ENCODE measurements at regions not wholly inside any gene's neighbourhood (a gene's known extent, or its start where the extent isn't known, plus 50 kb on each side); places are given as distances from the start of the nearest gene placed in this dataset.
"Not testable (repeated sequence)": the region's sequence is repeated elsewhere in the genome, so short reads cannot be mapped to it uniquely, and the experiment has no call there.

GRCh38 chr20:58575776-58576602 lies 60.8 kb upstream of the APCDD1L start:
- no peaks in the 10 kb centered on the region for H3K36me3 ChIP-seq
- H3K9me3 ChIP-seq, result no peaks in the 10 kb centered on the region
- intact Hi-C loops (cut with DNase I), result no loop called here
- no peak for DNase-seq
- H3K4me3 ChIP-seq, result no peak overlapping the region
- 91 to 94% methylated on average over 9 to 15 of the region's 24 CpGs for WGBS, 2 donors
- peaks cover 0 to 31% (median 0%) of the 10 kb centered on the region in 4 donors for H3K27me3 ChIP-seq
- no peak overlapping the region for H3K27ac ChIP-seq
- H3K4me1 ChIP-seq, result no peaks in the 10 kb centered on the region
- TF ChIP-seq CTCF (IDR thresholded peaks at IDR 0.05) (no peak), POLR2A (IDR thresholded peaks at IDR 0.05) (no peak)

- no peak overlapping the region for H3K4me3 ChIP-seq
- H3K27ac ChIP-seq, result no peak overlapping the region
- 25 to 30% methylated on average over 1 of the region's 1 CpG for WGBS, 2 donors
- no peaks in the 10 kb centered on the region for H3K9me3 ChIP-seq
- H3K27me3 ChIP-seq, result peaks cover 0 to 35% (median 0%) of the 10 kb centered on the region in 4 donors
- peaks cover 0 to 9% (median 0%) of the 10 kb centered on the region in 3 donors for H3K4me1 ChIP-seq
- no peaks in the 10 kb centered on the region for H3K36me3 ChIP-seq
- DNase-seq, result no peak
- no peak for TF ChIP-seq POLR2A (IDR thresholded peaks at IDR 0.05)
- TF ChIP-seq CTCF (IDR thresholded peaks at IDR 0.05), result no peak
- intact Hi-C loops (cut with DNase I), result no loop called here
Observed at GRCh38 chr20:58574469-58574868, 59.3 kb upstream of the APCDD1L start.

GRCh38 chr20:58573986-58574385 lies 58.8 kb upstream of the APCDD1L start:
- intact Hi-C loops (cut with DNase I), result no loop called here
- 85 to 86% methylated on average over 2 to 3 of the region's 4 CpGs for WGBS, 2 donors
- Histone ChIP-seq H3K36me3 (no peaks in the 10 kb centered on the region), H3K4me3 (no peak overlapping the region), H3K4me1 (peaks cover 0 to 11% (median 0%) of the 10 kb centered on the region in 3 donors), H3K27ac (no peak overlapping the region), H3K27me3 (peaks cover 0 to 39% (median 0%) of the 10 kb centered on the region in 4 donors), H3K9me3 (no peaks in the 10 kb centered on the region)
- DNase-seq, result no peak
- TF ChIP-seq POLR2A (IDR thresholded peaks at IDR 0.05), result no peak

- WGBS, 2 donors, result 59 to 65% methylated on average over 7 to 8 of the region's 9 CpGs
Observed at GRCh38 chr20:58573257-58573656, 58.1 kb upstream of the APCDD1L start.

GRCh38 chr20:58572428-58572763 lies 57.2 kb upstream of the APCDD1L start:
- H3K27ac ChIP-seq, result not testable (repeated sequence)
- 72 to 77% methylated on average over 4 of the region's 4 CpGs for WGBS, 2 donors

More at GRCh38 chr20:58573257-58573656, 58.1 kb upstream of the APCDD1L start:
- no peaks in the 10 kb centered on the region for H3K36me3 ChIP-seq
- H3K4me1 ChIP-seq, result peaks cover 0 to 11% (median 0%) of the 10 kb centered on the region in 3 donors
- H3K9me3 ChIP-seq, result no peaks in the 10 kb centered on the region
- DNase-seq, result no peak
- TF ChIP-seq CTCF (IDR thresholded peaks at IDR 0.05) (no peak), POLR2A (IDR thresholded peaks at IDR 0.05) (no peak)
- no peak overlapping the region for H3K27ac ChIP-seq
- H3K27me3 ChIP-seq, result peaks cover 0 to 41% (median 0%) of the 10 kb centered on the region in 4 donors
- H3K4me3 ChIP-seq, result no peak overlapping the region
- intact Hi-C loops (cut with DNase I), result no loop called here

GRCh38 chr20:58571693-58572427 lies 56.7 kb upstream of the APCDD1L start:
- 63 to 75% methylated on average over 16 of the region's 16 CpGs for WGBS, 2 donors
- TF ChIP-seq CTCF (IDR thresholded peaks at IDR 0.05) (no peak), POLR2A (IDR thresholded peaks at IDR 0.05) (no peak)

More at GRCh38 chr20:58572428-58572763, 57.2 kb upstream of the APCDD1L start:
- H3K36me3 ChIP-seq; intact Hi-C loops (cut with DNase I); DNase-seq; H3K9me3 ChIP-seq; H3K4me3 ChIP-seq: not testable (repeated sequence)
- Histone ChIP-seq H3K27me3 (peaks cover 0 to 37% (median 0%) of the 10 kb centered on the region in 4 donors), H3K4me1 (peaks cover 0 to 11% (median 0%) of the 10 kb centered on the region in 3 donors)

More at GRCh38 chr20:58571693-58572427, 56.7 kb upstream of the APCDD1L start:
- intact Hi-C loops (cut with DNase I), result no loop called here
- peaks cover 0 to 11% (median 0%) of the 10 kb centered on the region in 3 donors for H3K4me1 ChIP-seq
- H3K27ac ChIP-seq, result no peak overlapping the region
- H3K27me3 ChIP-seq, result peaks cover 0 to 35% (median 0%) of the 10 kb centered on the region in 4 donors
- H3K36me3 ChIP-seq, result no peaks in the 10 kb centered on the region
- no peaks in the 10 kb centered on the region for H3K9me3 ChIP-seq
- no peak overlapping the region for H3K4me3 ChIP-seq
- DNase-seq, result no peak

Data from esophagus squamous epithelium (tissue), 5 donors.